WI38 (cell line): ENCODE measurements at regions not wholly inside any gene's neighbourhood (a gene's known extent, or its start where the extent isn't known, plus 50 kb on each side); places are given as distances from the start of the nearest gene placed in this dataset.

Experiments
- H3K4me3 ChIP-seq: 2 replicates; pipeline ENCODE4 v1.5.1; 2011; ENCODE audit warnings: low read depth, mild to moderate bottlenecking, control low read depth, low read length
- TF ChIP-seq, protein P1 (sequence below): IDR thresholded peaks from 2 replicates; pipeline ENCODE4 v1.5.1; 2012; ENCODE audit warnings: low read depth, mild to moderate bottlenecking, control low read depth, low read length

DNA sequence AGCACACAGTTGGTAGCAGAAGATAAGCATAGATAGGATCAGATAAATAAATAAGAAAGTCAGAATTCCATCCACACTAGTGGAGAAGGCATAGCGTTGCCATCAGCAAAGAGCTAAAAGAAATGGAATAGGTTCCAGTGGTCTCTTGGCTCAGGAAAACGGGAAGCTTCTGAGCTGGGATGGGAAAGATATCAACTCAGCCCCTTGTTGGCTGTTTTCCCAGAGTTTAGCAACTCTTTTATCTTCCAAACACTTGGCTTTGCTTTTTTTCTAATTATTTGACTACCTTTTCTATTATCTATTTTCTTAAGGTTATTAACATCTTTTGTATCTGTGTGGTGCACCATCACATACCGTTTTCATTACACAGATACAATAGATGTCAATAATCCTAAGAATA, 445.7 kb upstream of the TRPC7 start:
- TF ChIP-seq, protein P1, sequence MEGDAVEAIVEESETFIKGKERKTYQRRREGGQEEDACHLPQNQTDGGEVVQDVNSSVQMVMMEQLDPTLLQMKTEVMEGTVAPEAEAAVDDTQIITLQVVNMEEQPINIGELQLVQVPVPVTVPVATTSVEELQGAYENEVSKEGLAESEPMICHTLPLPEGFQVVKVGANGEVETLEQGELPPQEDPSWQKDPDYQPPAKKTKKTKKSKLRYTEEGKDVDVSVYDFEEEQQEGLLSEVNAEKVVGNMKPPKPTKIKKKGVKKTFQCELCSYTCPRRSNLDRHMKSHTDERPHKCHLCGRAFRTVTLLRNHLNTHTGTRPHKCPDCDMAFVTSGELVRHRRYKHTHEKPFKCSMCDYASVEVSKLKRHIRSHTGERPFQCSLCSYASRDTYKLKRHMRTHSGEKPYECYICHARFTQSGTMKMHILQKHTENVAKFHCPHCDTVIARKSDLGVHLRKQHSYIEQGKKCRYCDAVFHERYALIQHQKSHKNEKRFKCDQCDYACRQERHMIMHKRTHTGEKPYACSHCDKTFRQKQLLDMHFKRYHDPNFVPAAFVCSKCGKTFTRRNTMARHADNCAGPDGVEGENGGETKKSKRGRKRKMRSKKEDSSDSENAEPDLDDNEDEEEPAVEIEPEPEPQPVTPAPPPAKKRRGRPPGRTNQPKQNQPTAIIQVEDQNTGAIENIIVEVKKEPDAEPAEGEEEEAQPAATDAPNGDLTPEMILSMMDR: no peak
- no peak overlapping the region for H3K4me3 ChIP-seq

- H3K4me3 ChIP-seq: no peak overlapping the region
- TF ChIP-seq, protein P1: no peak
These were observed 445.0 kb upstream of the TRPC7 start for GRCh38 chr5:136810261-136810801.

GRCh38 chr5:136809382-136809781, 444.0 kb upstream of the TRPC7 start:
- no peak overlapping the region for H3K4me3 ChIP-seq
- TF ChIP-seq, protein P1: no peak

DNA sequence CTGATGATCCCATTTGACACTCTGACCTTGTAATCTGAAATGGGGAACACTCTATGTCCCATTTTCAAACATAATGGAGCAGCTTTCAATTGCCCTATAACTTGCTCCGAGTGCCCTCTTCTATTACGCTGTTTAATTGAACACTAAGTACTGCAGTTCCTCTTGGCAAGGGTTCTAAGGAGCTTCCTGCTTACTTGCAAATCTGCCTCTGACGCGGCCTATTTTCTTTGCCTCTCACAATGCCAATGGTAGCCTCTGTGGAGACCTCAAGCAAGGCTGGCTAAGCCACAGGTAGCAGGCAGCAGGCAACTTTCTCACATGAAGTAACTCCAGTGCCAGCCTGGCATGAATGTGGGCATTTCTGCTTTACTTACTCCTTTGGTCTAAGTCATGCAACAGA, 443.4 kb upstream of the TRPC7 start:
- H3K4me3 ChIP-seq: no peak overlapping the region
- TF ChIP-seq, protein P1: no peak

DNA sequence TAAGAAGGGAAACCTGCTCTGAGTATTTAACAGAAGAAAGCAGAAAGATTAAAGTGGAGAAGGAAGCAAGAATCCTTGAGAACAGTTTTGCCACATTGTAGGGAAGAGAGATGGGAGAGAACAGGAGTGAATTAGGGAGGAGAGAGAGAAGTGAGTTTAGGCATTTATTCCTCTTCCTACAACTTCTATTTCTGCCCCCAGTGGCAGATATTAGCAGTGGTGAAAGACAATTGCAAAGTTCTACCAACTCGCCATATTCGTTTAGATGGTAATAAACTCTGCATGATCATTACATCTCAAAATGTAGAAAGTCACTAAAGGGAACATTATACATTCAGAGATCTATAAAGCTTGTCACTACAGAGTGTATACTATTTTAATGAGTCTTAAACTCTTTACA, 440.1 kb upstream of the TRPC7 start:
- TF ChIP-seq, protein P1: no peak
- no peak overlapping the region for H3K4me3 ChIP-seq

GRCh38 chr5:136802383-136802782, 437.0 kb upstream of the TRPC7 start:
- no peak overlapping the region for H3K4me3 ChIP-seq

GRCh38 chr5:136799806-136800372, 434.5 kb upstream of the TRPC7 start:
- H3K4me3 ChIP-seq: no peak overlapping the region
- TF ChIP-seq, protein P1: no peak

More at GRCh38 chr5:136802383-136802782, 437.0 kb upstream of the TRPC7 start:
- TF ChIP-seq, protein P1: no peak
